Neural progenitor cell (in vitro differentiated cells): ENCODE measurements at regions not wholly inside any gene's neighbourhood (a gene's known extent, or its start where the extent isn't known, plus 50 kb on each side); places are given as distances from the start of the nearest gene placed in this dataset.

Experiments
- DNase-seq: peaks from one replicate; pipeline ENCODE4 v3.0.0-alpha.2; 2016; ENCODE audit warnings: low spot score
- H2AFZ ChIP-seq: fragments of 200-600 bp; sonication (generic); replicated peaks from 2 replicates; pipeline ENCODE4 v1.6.1; 2016; ENCODE audit warnings: antibody characterized with exemption
- H3F3A ChIP-seq: fragments of 200-600 bp; sonication (generic); 2 replicates; pipeline ENCODE4 v1.6.1; 2016; ENCODE audit warnings: antibody characterized with exemption, low read depth
- H3K27ac ChIP-seq: fragments of 200-600 bp; sonication (generic); 2 replicates; pipeline ENCODE4 v1.5.1; 2016; ENCODE audit warnings: mild to moderate bottlenecking
- H3K27me3 ChIP-seq: fragments of 200-600 bp; sonication (generic); 2 replicates; pipeline ENCODE4 v1.6.1; 2016; ENCODE audit warnings: mild to moderate bottlenecking, moderate library complexity
- H3K36me3 ChIP-seq: fragments of 200-600 bp; sonication (generic); 2 replicates; pipeline ENCODE4 v1.5.1; 2016
- H3K4me1 ChIP-seq: fragments of 200-600 bp; sonication (generic); 2 replicates; pipeline ENCODE4 v1.6.1; 2016; ENCODE audit warnings: mixed run types
- H3K4me2 ChIP-seq: fragments of 200-600 bp; sonication (generic); 2 replicates; pipeline ENCODE4 v1.6.1; 2016
- H3K4me3 ChIP-seq: fragments of 200-600 bp; sonication (generic); 2 replicates; pipeline ENCODE4 v1.5.1; 2016
- H3K79me2 ChIP-seq: fragments of 200-600 bp; sonication (generic); 2 replicates; pipeline ENCODE4 v1.6.1; 2016; ENCODE audit warnings: low read depth
- H3K9ac ChIP-seq: fragments of 200-600 bp; sonication (generic); 2 replicates; pipeline ENCODE4 v1.6.1; 2016
- H3K9me3 ChIP-seq: fragments of 200-600 bp; sonication (generic); 2 replicates; pipeline ENCODE4 v1.5.1; 2016; ENCODE audit warnings: low read depth
- H4K20me1 ChIP-seq: fragments of 200-600 bp; sonication (generic); 2 replicates; pipeline ENCODE4 v1.6.1; 2016; ENCODE audit warnings: low read depth
- H3K27ac Mint-ChIP-seq: 3 replicates; pipeline ENCODE4 v1.8.0; 2021; ENCODE audit warnings: mixed read lengths
- H3K27me3 Mint-ChIP-seq: 2 replicates; pipeline ENCODE4 v1.8.0; 2022; ENCODE audit warnings: low read depth, mild to moderate bottlenecking, inconsistent platforms, moderate library complexity, mixed read lengths; ENCODE audit not compliant: insufficient read depth
- H3K36me3 Mint-ChIP-seq: 3 replicates; pipeline ENCODE4 v1.8.0; 2021; ENCODE audit warnings: mixed read lengths
- H3K4me1 Mint-ChIP-seq: 3 replicates; pipeline ENCODE4 v1.8.0; 2021; ENCODE audit warnings: mixed read lengths
- H3K4me3 Mint-ChIP-seq: 3 replicates; pipeline ENCODE4 v1.8.0; 2021; ENCODE audit warnings: mild to moderate bottlenecking, moderate library complexity, mixed read lengths
- H3K9me3 Mint-ChIP-seq: 3 replicates; pipeline ENCODE4 v1.8.0; 2020; ENCODE audit warnings: mixed read lengths
- CTCF ChIP-seq: fragments of 200-600 bp; sonication (generic); IDR thresholded peaks from 2 replicates; pipeline ENCODE4 v1.5.1; 2017; ENCODE audit warnings: antibody characterized with exemption, mild to moderate bottlenecking
- EZH2 ChIP-seq: fragments of 200-600 bp; sonication (generic); IDR thresholded peaks from 2 replicates; pipeline ENCODE4 v1.6.1; 2017; ENCODE audit warnings: antibody characterized with exemption, mild to moderate bottlenecking, moderate library complexity
- EZH2phosphoT487 ChIP-seq: fragments of 200-600 bp; sonication (generic); IDR thresholded peaks from 2 replicates; pipeline ENCODE4 v1.6.1; 2017; ENCODE audit warnings: antibody characterized with exemption

GRCh38 chr10:20712774-20713173 lies 184.3 kb downstream of the NEBL start:
- no peak overlapping the region for H3K4me3 Mint-ChIP-seq
- no peak overlapping the region for H3K27ac ChIP-seq
- H3K4me3 ChIP-seq = no peak overlapping the region
- no peaks in the 10 kb centered on the region for H3K27me3 ChIP-seq
- TF ChIP-seq EZH2phosphoT487 (no peak), CTCF (no peak), EZH2 (no peak)
- no peaks in the 10 kb centered on the region for H3K79me2 ChIP-seq
- H3K36me3 ChIP-seq = no peaks in the 10 kb centered on the region
- no peaks in the 10 kb centered on the region for H3F3A ChIP-seq
- H3K27ac Mint-ChIP-seq = no peak overlapping the region
- H3K9me3 Mint-ChIP-seq = peaks cover 3% of the 10 kb centered on the region
- H3K9ac ChIP-seq = no peak overlapping the region
- no peaks in the 10 kb centered on the region for H3K36me3 Mint-ChIP-seq
- DNase-seq = no peak
- H4K20me1 ChIP-seq = no peaks in the 10 kb centered on the region
- no peaks in the 10 kb centered on the region for H3K9me3 ChIP-seq
- no peak overlapping the region for H3K4me2 ChIP-seq
- H3K27me3 Mint-ChIP-seq = no peaks in the 10 kb centered on the region
- H2AFZ ChIP-seq = peak overlapping the region; percentile 34
- H3K4me1 ChIP-seq = peaks cover 9% of the 10 kb centered on the region
- H3K4me1 Mint-ChIP-seq = peaks cover 11% of the 10 kb centered on the region

GRCh38 chr10:20709708-20710107 lies 187.4 kb downstream of the NEBL start:
- peaks cover 2% of the 10 kb centered on the region for H3K27me3 Mint-ChIP-seq
- H2AFZ ChIP-seq = no peak overlapping the region
- H3K27ac Mint-ChIP-seq = no peak overlapping the region
- H3K27me3 ChIP-seq = no peaks in the 10 kb centered on the region
- TF ChIP-seq CTCF = no peak
- peak; percentile 41 for DNase-seq
- H3K4me1 ChIP-seq = peaks cover 9% of the 10 kb centered on the region
- H4K20me1 ChIP-seq = no peaks in the 10 kb centered on the region
- no peaks in the 10 kb centered on the region for H3K9me3 ChIP-seq
- H3K4me2 ChIP-seq = peak overlapping the region; percentile 2
- H3K36me3 ChIP-seq = no peaks in the 10 kb centered on the region
- no peaks in the 10 kb centered on the region for H3K36me3 Mint-ChIP-seq
- H3K4me3 ChIP-seq = no peak overlapping the region
- H3K4me3 Mint-ChIP-seq = no peak overlapping the region
- H3K79me2 ChIP-seq = no peaks in the 10 kb centered on the region
- H3K9me3 Mint-ChIP-seq = peaks cover 2% of the 10 kb centered on the region
- no peak overlapping the region for H3K27ac ChIP-seq
- H3K9ac ChIP-seq = no peak overlapping the region
- peaks cover 17% of the 10 kb centered on the region for H3K4me1 Mint-ChIP-seq
- H3F3A ChIP-seq = no peaks in the 10 kb centered on the region

GRCh38 chr10:20708305-20708704 lies 188.8 kb downstream of the NEBL start:
- H3K4me3 Mint-ChIP-seq = no peak overlapping the region
- no peak overlapping the region for H3K9ac ChIP-seq
- no peaks in the 10 kb centered on the region for H3K27me3 ChIP-seq
- no peak overlapping the region for H3K27ac ChIP-seq
- peaks cover 9% of the 10 kb centered on the region for H3K4me1 ChIP-seq
- H3K79me2 ChIP-seq = no peaks in the 10 kb centered on the region
- DNase-seq = no peak
- H3K27me3 Mint-ChIP-seq = peaks cover 2% of the 10 kb centered on the region
- H4K20me1 ChIP-seq = no peaks in the 10 kb centered on the region
- H3K4me1 Mint-ChIP-seq = peaks cover 17% of the 10 kb centered on the region
- H3K9me3 ChIP-seq = no peaks in the 10 kb centered on the region
- no peaks in the 10 kb centered on the region for H3K36me3 ChIP-seq
- H3K27ac Mint-ChIP-seq = no peak overlapping the region
- no peak overlapping the region for H3K4me2 ChIP-seq
- no peaks in the 10 kb centered on the region for H3K36me3 Mint-ChIP-seq
- H2AFZ ChIP-seq = no peak overlapping the region
- no peaks in the 10 kb centered on the region for H3F3A ChIP-seq
- H3K4me3 ChIP-seq = no peak overlapping the region
- no peak for TF ChIP-seq EZH2phosphoT487
- no peak for TF ChIP-seq CTCF
- no peak for TF ChIP-seq EZH2
- peaks cover 2% of the 10 kb centered on the region for H3K9me3 Mint-ChIP-seq

GRCh38 chr10:20707251-20707650 lies 189.9 kb downstream of the NEBL start:
- Mint-ChIP-seq H3K4me1 (peaks cover 17% of the 10 kb centered on the region), H3K36me3 (no peaks in the 10 kb centered on the region), H3K4me3 (no peak overlapping the region), H3K9me3 (peaks cover 2% of the 10 kb centered on the region), H3K27me3 (peaks cover 2% of the 10 kb centered on the region), H3K27ac (no peak overlapping the region)
- Histone ChIP-seq H3K4me1 (peaks cover 9% of the 10 kb centered on the region), H3K4me3 (no peak overlapping the region), H3K9me3 (no peaks in the 10 kb centered on the region), H3K9ac (no peak overlapping the region), H3K27me3 (no peaks in the 10 kb centered on the region), H3K27ac (no peak overlapping the region), H2AFZ (no peak overlapping the region), H3K4me2 (no peak overlapping the region), H3K79me2 (no peaks in the 10 kb centered on the region), H3K36me3 (no peaks in the 10 kb centered on the region), H4K20me1 (no peaks in the 10 kb centered on the region), H3F3A (no peaks in the 10 kb centered on the region)
- no peak for TF ChIP-seq CTCF
- TF ChIP-seq EZH2 = no peak
- TF ChIP-seq EZH2phosphoT487 = no peak
- no peak for DNase-seq
